Parathyroid adenoma (tissue), 2 donors: ENCODE measurements at regions not wholly inside any gene's neighbourhood (a gene's known extent, or its start where the extent isn't known, plus 50 kb on each side); places are given as distances from the start of the nearest gene placed in this dataset.
"Not testable (repeated sequence)": the region's sequence is repeated elsewhere in the genome, so short reads cannot be mapped to it uniquely, and the experiment has no call there.

ENCODE experiments used
- H2AFZ ChIP-seq: fragments of 300-600 bp; sonication (generic); one replicate; pipeline ENCODE4 v1.7.0; 2017; ENCODE audit warnings: antibody characterized with exemption, mild to moderate bottlenecking
- H3K27ac ChIP-seq: fragments of 300-600 bp; sonication (generic); one replicate; pipeline ENCODE4 v1.7.0; 2017
- H3K27me3 ChIP-seq: fragments of 300-600 bp; sonication (generic); one replicate; pipeline ENCODE4 v1.7.0; 2017; ENCODE audit warnings: low read length; ENCODE audit not compliant: control insufficient read depth, insufficient read depth
- H3K36me3 ChIP-seq: fragments of 300-600 bp; sonication (generic); one replicate; pipeline ENCODE4 v1.7.0; 2017; ENCODE audit warnings: low read length; ENCODE audit not compliant: control insufficient read depth, insufficient read depth
- H3K4me1 ChIP-seq: fragments of 300-600 bp; sonication (generic); one replicate; pipeline ENCODE4 v1.7.0; 2017; ENCODE audit warnings: control low read depth
- H3K4me2 ChIP-seq: fragments of 300-600 bp; sonication (generic); one replicate; pipeline ENCODE4 v1.7.0; 2017; ENCODE audit warnings: low read length
- H3K4me3 ChIP-seq: fragments of 300-600 bp; sonication (generic); one replicate; pipeline ENCODE4 v1.7.0; 2017; ENCODE audit warnings: low read depth, low read length
- H3K79me2 ChIP-seq: fragments of 300-600 bp; sonication (generic); one replicate; pipeline ENCODE4 v1.7.0; 2017; ENCODE audit warnings: control low read depth
- H3K9ac ChIP-seq: fragments of 300-600 bp; sonication (generic); one replicate; pipeline ENCODE4 v1.7.0; 2017; ENCODE audit warnings: mild to moderate bottlenecking
- H3K9me3 ChIP-seq: fragments of 300-600 bp; sonication (generic); one replicate; pipeline ENCODE4 v1.7.0; 2017; ENCODE audit warnings: low read length; ENCODE audit not compliant: control insufficient read depth
- CTCF ChIP-seq: fragments of 300-600 bp; sonication (generic); IDR thresholded peaks from one replicate; pipeline ENCODE4 v1.7.0; 2017; ENCODE audit warnings: antibody characterized with exemption, mild to moderate bottlenecking
- donor health status: primary hyperparathyroidism.

GRCh38 chr1:193438771-193439170 is 252.4 kb upstream of the B3GALT2 start:
- H3K27me3 ChIP-seq = no peaks in the 10 kb centered on the region
- no peaks in the 10 kb centered on the region for H3K4me1 ChIP-seq
- H3K9me3 ChIP-seq = no peaks in the 10 kb centered on the region
- no peak for TF ChIP-seq CTCF
- H3K4me3 ChIP-seq = no peak overlapping the region
- no peaks in the 10 kb centered on the region for H3K36me3 ChIP-seq
- H3K4me2 ChIP-seq = no peak overlapping the region
- no peak overlapping the region for H2AFZ ChIP-seq
- H3K9ac ChIP-seq = no peak overlapping the region
- no peak overlapping the region for H3K27ac ChIP-seq
- no peaks in the 10 kb centered on the region for H3K79me2 ChIP-seq

GRCh38 chr1:193438312-193438711 is 251.9 kb upstream of the B3GALT2 start:
- H3K79me2 ChIP-seq = no peaks in the 10 kb centered on the region
- H3K4me1 ChIP-seq = no peaks in the 10 kb centered on the region
- H3K9me3 ChIP-seq = no peaks in the 10 kb centered on the region
- H2AFZ ChIP-seq = no peak overlapping the region
- no peak overlapping the region for H3K4me2 ChIP-seq
- no peaks in the 10 kb centered on the region for H3K27me3 ChIP-seq
- no peak overlapping the region for H3K27ac ChIP-seq
- no peak overlapping the region for H3K4me3 ChIP-seq
- H3K36me3 ChIP-seq = no peaks in the 10 kb centered on the region
- no peak overlapping the region for H3K9ac ChIP-seq
- TF ChIP-seq CTCF = no peak

GRCh38 chr1:193437785-193438184 is 251.4 kb upstream of the B3GALT2 start:
- Histone ChIP-seq H3K4me3 (no peak overlapping the region), H2AFZ (no peak overlapping the region), H3K27ac (no peak overlapping the region), H3K4me2 (no peak overlapping the region), H3K9me3 (no peaks in the 10 kb centered on the region), H3K27me3 (no peaks in the 10 kb centered on the region), H3K79me2 (no peaks in the 10 kb centered on the region), H3K9ac (no peak overlapping the region), H3K4me1 (no peaks in the 10 kb centered on the region), H3K36me3 (no peaks in the 10 kb centered on the region)
- TF ChIP-seq CTCF = no peak

- not testable (repeated sequence) for H3K4me3 ChIP-seq, H3K36me3 ChIP-seq, H3K79me2 ChIP-seq, H3K4me2 ChIP-seq, H2AFZ ChIP-seq, H3K4me1 ChIP-seq, H3K9me3 ChIP-seq, H3K27ac ChIP-seq, H3K9ac ChIP-seq, H3K27me3 ChIP-seq
Observed at GRCh38 chr1:193437333-193437732, 250.9 kb upstream of the B3GALT2 start.

GRCh38 chr1:193435781-193436180 is 249.4 kb upstream of the B3GALT2 start:
- no peak for TF ChIP-seq CTCF
- H2AFZ ChIP-seq = no peak overlapping the region
- H3K79me2 ChIP-seq = no peaks in the 10 kb centered on the region
- H3K4me1 ChIP-seq = no peaks in the 10 kb centered on the region
- no peaks in the 10 kb centered on the region for H3K36me3 ChIP-seq
- no peak overlapping the region for H3K9ac ChIP-seq
- no peaks in the 10 kb centered on the region for H3K9me3 ChIP-seq
- H3K27ac ChIP-seq = no peak overlapping the region
- no peaks in the 10 kb centered on the region for H3K27me3 ChIP-seq
- no peak overlapping the region for H3K4me3 ChIP-seq
- H3K4me2 ChIP-seq = no peak overlapping the region
